ENCODE measurements at regions not wholly inside any gene's neighbourhood (a gene's known extent, or its start where the extent isn't known, plus 50 kb on each side); places are given as distances from the start of the nearest gene placed in this dataset.

DNA sequence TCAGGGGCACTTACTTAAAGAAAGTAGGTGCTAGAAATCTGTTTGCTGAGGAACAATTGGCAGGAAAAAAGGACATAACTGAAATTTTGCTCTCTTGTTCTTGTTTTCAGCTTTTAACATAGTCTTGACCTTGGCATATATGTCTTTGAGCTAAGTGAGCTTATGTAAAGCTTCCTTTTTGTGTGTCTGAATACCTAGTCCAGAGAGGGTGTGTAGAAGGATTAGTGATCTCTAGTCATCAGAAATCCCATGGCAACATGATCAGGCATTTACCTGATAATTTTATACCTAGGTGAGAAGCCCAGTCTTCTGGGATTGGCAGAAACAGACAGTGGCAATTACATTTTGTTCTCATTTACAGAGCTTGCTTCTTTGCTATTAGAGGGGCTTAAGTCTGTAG, 166.1 kb downstream of the SNAPC1 start:
- no peak for TF ChIP-seq POLR2A (IDR thresholded peaks at IDR 0.05)
- TF ChIP-seq, protein P1, sequence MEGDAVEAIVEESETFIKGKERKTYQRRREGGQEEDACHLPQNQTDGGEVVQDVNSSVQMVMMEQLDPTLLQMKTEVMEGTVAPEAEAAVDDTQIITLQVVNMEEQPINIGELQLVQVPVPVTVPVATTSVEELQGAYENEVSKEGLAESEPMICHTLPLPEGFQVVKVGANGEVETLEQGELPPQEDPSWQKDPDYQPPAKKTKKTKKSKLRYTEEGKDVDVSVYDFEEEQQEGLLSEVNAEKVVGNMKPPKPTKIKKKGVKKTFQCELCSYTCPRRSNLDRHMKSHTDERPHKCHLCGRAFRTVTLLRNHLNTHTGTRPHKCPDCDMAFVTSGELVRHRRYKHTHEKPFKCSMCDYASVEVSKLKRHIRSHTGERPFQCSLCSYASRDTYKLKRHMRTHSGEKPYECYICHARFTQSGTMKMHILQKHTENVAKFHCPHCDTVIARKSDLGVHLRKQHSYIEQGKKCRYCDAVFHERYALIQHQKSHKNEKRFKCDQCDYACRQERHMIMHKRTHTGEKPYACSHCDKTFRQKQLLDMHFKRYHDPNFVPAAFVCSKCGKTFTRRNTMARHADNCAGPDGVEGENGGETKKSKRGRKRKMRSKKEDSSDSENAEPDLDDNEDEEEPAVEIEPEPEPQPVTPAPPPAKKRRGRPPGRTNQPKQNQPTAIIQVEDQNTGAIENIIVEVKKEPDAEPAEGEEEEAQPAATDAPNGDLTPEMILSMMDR (IDR thresholded peaks at IDR 0.05), result no peak
